Smooth muscle cell (in vitro differentiated cells): ENCODE measurements at regions not wholly inside any gene's neighbourhood (a gene's known extent, or its start where the extent isn't known, plus 50 kb on each side); places are given as distances from the start of the nearest gene placed in this dataset.

Source experiments
- DNase-seq: peaks from one replicate; lab custom pipeline; 2025; ENCODE audit not compliant: unreplicated experiment; lab: John Stamatoyannopoulos, UW
- H2AFZ ChIP-seq: fragments of 200-600 bp; sonication (generic); 2 replicates; pipeline ENCODE4 v1.6.0; 2016; ENCODE audit warnings: antibody characterized with exemption, low read depth, mild to moderate bottlenecking
- H3F3A ChIP-seq: fragments of 200-600 bp; sonication (generic); 2 replicates; pipeline ENCODE4 v1.6.0; 2017; ENCODE audit warnings: antibody characterized with exemption, low read depth
- H3K27ac ChIP-seq: fragments of 200-600 bp; sonication (generic); 2 replicates; pipeline ENCODE4 v1.5.1; 2016; ENCODE audit warnings: low read depth, mild to moderate bottlenecking
- H3K27me3 ChIP-seq: fragments of 200-600 bp; sonication (generic); 2 replicates; pipeline ENCODE4 v1.6.1; 2016; ENCODE audit warnings: low read depth, mild to moderate bottlenecking
- H3K36me3 ChIP-seq: fragments of 200-600 bp; sonication (generic); 2 replicates; pipeline ENCODE4 v1.5.1; 2016; ENCODE audit warnings: low read depth
- H3K4me1 ChIP-seq: fragments of 200-600 bp; sonication (generic); 2 replicates; pipeline ENCODE4 v1.5.1; 2016; ENCODE audit warnings: low read depth
- H3K4me2 ChIP-seq: fragments of 200-600 bp; sonication (generic); 2 replicates; pipeline ENCODE4 v1.6.0; 2016; ENCODE audit warnings: mild to moderate bottlenecking
- H3K4me3 ChIP-seq: fragments of 200-600 bp; sonication (generic); 2 replicates; pipeline ENCODE4 v1.5.1; 2016; ENCODE audit warnings: mild to moderate bottlenecking
- H3K79me2 ChIP-seq: fragments of 200-600 bp; sonication (generic); 2 replicates; pipeline ENCODE4 v1.6.0; 2016; ENCODE audit warnings: low read depth, mild to moderate bottlenecking
- H3K9ac ChIP-seq: fragments of 200-600 bp; sonication (generic); 2 replicates; pipeline ENCODE4 v1.6.0; 2016; ENCODE audit warnings: low read depth
- H3K9me3 ChIP-seq: fragments of 200-600 bp; sonication (generic); replicated peaks from 2 replicates; pipeline ENCODE4 v1.5.1; 2016; ENCODE audit warnings: low read depth
- H4K20me1 ChIP-seq: fragments of 200-600 bp; sonication (generic); 2 replicates; pipeline ENCODE4 v1.6.0; 2016; ENCODE audit warnings: low read depth
- CTCF ChIP-seq: fragments of 200-600 bp; sonication (generic); IDR thresholded peaks from 2 replicates; pipeline ENCODE4 v1.5.1; 2017; ENCODE audit warnings: borderline replicate concordance, mild to moderate bottlenecking, antibody characterized with exemption; ENCODE audit not compliant: insufficient read depth, poor library complexity, severe bottlenecking
- WGBS: methylation state at CpG from one replicate; pipeline ENCODE4 v1.1.7; 2016; ENCODE audit warnings: low lambda C conversion rate; 5-methylcytosine and 5-hydroxymethylcytosine counted together

DNA sequence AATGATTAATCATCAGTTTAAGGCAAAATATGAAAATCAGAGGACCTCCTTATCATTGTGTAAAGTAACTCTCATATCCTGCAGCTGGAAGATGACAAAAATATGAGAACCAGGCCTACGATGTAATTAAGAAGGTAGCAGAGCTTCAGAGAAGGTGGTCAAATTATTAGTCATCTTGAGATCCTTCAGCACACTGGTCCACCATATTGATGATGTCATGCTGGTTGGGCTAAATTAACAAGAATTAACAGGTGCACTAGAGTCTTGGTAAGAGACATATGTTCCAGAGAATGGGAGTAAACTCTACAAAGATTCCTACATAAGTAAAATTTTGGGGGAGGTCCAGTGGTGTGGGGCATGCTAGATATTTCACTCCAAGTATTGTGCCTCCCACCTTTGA lies 112.8 kb downstream of the OTOR start:
- no peak for DNase-seq
- no peaks in the 10 kb centered on the region for H3K79me2 ChIP-seq
- no peaks in the 10 kb centered on the region for H3K27me3 ChIP-seq
- no peaks in the 10 kb centered on the region for H4K20me1 ChIP-seq
- H3F3A ChIP-seq, result peaks cover 4% of the 10 kb centered on the region
- no peaks in the 10 kb centered on the region for H3K4me1 ChIP-seq
- WGBS, result 90% methylated on average over 1 of the region's 1 CpG
- no peaks in the 10 kb centered on the region for H3K9me3 ChIP-seq
- no peak overlapping the region for H3K4me2 ChIP-seq
- no peak overlapping the region for H2AFZ ChIP-seq
- H3K4me3 ChIP-seq, result no peak overlapping the region
- H3K9ac ChIP-seq, result no peak overlapping the region
- H3K36me3 ChIP-seq, result no peaks in the 10 kb centered on the region
- no peak overlapping the region for H3K27ac ChIP-seq
- no peak for TF ChIP-seq CTCF

GRCh38 chr20:16861708-16862107 lies 113.5 kb downstream of the OTOR start:
- TF ChIP-seq CTCF, result no peak
- H3K9me3 ChIP-seq, result no peaks in the 10 kb centered on the region
- no peak overlapping the region for H3K27ac ChIP-seq
- H3K27me3 ChIP-seq, result no peaks in the 10 kb centered on the region
- no peak overlapping the region for H2AFZ ChIP-seq
- no peaks in the 10 kb centered on the region for H4K20me1 ChIP-seq
- peaks cover 4% of the 10 kb centered on the region for H3F3A ChIP-seq
- no peak overlapping the region for H3K4me2 ChIP-seq
- H3K4me1 ChIP-seq, result no peaks in the 10 kb centered on the region
- H3K36me3 ChIP-seq, result no peaks in the 10 kb centered on the region
- WGBS, result 89% methylated on average over 5 of the region's 5 CpGs
- H3K4me3 ChIP-seq, result no peak overlapping the region
- no peak for DNase-seq
- no peaks in the 10 kb centered on the region for H3K79me2 ChIP-seq
- no peak overlapping the region for H3K9ac ChIP-seq

DNA sequence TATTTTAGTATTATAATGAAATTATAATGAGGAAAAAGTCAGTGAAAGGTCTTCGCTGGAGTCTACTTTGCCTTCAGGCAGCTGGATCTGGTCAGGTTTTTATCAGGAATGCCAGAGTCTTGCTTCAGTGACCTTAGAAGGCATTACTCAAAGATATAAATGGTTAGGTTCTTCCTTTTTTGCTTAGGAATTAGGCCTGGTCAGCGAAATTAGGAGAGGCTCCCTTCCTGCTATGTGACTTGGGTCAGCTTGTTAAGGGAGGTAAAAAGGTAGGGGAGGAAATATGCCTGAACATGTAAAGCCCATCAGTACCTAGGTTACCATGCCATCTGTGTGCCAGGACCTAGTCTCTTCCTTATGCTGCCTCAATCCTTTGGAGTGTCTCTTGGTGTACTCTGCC lies 115.1 kb downstream of the OTOR start:
- no peak overlapping the region for H3K4me2 ChIP-seq
- 87% methylated on average over 2 of the region's 2 CpGs for WGBS
- H3K9me3 ChIP-seq, result no peaks in the 10 kb centered on the region
- no peak overlapping the region for H3K9ac ChIP-seq
- H4K20me1 ChIP-seq, result no peaks in the 10 kb centered on the region
- H3K4me1 ChIP-seq, result no peaks in the 10 kb centered on the region
- H2AFZ ChIP-seq, result no peak overlapping the region
- H3K27ac ChIP-seq, result no peak overlapping the region
- H3K4me3 ChIP-seq, result no peak overlapping the region
- peaks cover 4% of the 10 kb centered on the region for H3F3A ChIP-seq
- no peak for TF ChIP-seq CTCF
- H3K79me2 ChIP-seq, result no peaks in the 10 kb centered on the region
- no peak for DNase-seq
- no peaks in the 10 kb centered on the region for H3K27me3 ChIP-seq
- H3K36me3 ChIP-seq, result no peaks in the 10 kb centered on the region

DNA sequence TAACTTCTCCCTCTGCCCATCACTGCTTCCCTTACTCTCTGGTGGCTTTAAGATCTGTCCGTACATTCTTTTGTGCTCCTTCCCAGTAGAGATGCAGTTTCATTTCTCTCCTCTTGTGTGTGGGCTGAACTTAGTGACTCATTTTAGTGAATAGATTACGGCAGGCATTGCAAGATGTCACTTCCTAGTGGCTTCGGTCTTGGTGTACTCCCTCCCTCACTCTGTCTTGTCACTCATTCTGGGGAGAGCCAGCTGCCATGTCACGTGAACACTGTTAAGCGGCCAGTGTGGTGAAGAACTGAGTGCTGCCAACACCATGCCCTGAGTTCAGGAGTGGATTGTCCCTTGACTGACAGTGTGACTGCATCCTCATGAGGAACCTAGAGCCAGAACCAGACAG lies 115.9 kb downstream of the OTOR start:
- H3K9ac ChIP-seq, result no peak overlapping the region
- no peaks in the 10 kb centered on the region for H3K4me1 ChIP-seq
- DNase-seq, result no peak
- no peak overlapping the region for H3K4me3 ChIP-seq
- H3K27ac ChIP-seq, result peak overlapping the region; percentile 15
- no peaks in the 10 kb centered on the region for H3K27me3 ChIP-seq
- 41% methylated on average over 5 of the region's 5 CpGs for WGBS
- H4K20me1 ChIP-seq, result no peaks in the 10 kb centered on the region
- no peaks in the 10 kb centered on the region for H3K9me3 ChIP-seq
- H3F3A ChIP-seq, result peaks cover 4% of the 10 kb centered on the region
- no peaks in the 10 kb centered on the region for H3K36me3 ChIP-seq
- H3K79me2 ChIP-seq, result no peaks in the 10 kb centered on the region
- H3K4me2 ChIP-seq, result peak overlapping the region; percentile 32
- TF ChIP-seq CTCF, result no peak
- H2AFZ ChIP-seq, result peak overlapping the region; percentile 10
